ENCODE measurements at regions not wholly inside any gene's neighbourhood (a gene's known extent, or its start where the extent isn't known, plus 50 kb on each side); places are given as distances from the start of the nearest gene placed in this dataset.

DNA sequence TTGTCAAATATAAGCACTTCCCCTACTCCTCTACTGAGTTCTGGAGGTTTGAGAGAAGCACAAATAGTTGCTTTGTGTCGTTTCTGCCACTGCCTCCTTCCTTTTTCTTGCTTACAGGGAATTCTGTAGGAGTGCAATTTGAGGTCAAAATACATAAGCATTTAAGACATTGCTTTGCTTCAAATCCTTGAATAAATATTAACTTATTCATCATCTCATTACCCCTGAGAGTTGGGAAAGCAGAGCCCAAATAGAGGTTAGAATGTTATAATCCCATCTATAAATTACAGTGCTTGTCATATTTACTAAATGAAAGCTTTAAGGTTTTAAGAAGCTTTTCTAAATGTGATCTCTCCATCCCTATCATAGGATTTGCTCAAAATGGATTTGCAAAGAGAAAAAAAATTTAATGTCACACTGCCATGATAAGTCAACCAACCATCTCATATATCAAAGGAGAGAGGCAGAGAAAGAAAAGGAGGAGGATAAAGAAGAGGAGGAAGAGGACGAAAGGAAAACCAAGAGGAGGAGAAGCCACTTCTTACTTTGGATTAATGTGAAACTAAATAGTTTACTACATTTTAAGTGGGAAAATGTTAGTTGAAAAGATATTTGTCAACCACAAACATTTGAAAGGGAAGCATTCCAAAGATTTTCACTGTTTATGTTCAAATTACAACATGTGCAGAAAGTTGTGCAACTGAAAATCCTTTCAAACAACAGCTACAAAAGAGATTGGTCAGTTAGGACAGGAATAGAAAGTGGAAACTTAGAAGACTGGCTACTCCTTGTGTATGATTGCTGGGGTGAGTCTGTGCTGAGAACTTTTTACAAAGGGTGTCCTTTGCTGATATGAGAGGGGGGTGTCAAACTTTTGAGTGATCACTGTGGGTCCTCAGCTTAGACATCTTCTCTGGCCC, 277.3 kb upstream of the FN1 start:
- CTCF ChIA-PET, result interaction anchor here (0.9 kb wide), 1 partner anchor 115 kb away, joined by 3 read pairs; no protein-coding TSS in a partner anchor
- ATAC-seq, result no peak
- TF ChIP-seq, protein P1, sequence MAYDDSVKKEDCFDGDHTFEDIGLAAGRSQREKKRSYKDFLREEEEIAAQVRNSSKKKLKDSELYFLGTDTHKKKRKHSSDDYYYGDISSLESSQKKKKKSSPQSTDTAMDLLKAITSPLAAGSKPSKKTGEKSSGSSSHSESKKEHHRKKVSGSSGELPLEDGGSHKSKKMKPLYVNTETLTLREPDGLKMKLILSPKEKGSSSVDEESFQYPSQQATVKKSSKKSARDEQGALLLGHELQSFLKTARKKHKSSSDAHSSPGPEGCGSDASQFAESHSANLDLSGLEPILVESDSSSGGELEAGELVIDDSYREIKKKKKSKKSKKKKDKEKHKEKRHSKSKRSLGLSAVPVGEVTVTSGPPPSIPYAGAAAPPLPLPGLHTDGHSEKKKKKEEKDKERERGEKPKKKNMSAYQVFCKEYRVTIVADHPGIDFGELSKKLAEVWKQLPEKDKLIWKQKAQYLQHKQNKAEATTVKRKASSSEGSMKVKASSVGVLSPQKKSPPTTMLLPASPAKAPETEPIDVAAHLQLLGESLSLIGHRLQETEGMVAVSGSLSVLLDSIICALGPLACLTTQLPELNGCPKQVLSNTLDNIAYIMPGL (CRISPR knock-in tag; IDR thresholded peaks at IDR 0.05), result no peak
- peak; percentile 62 for TF ChIP-seq GABPB1 (CRISPR knock-in tag; IDR thresholded peaks at IDR 0.05)
- H3K4me3 Mint-ChIP-seq, result no peak overlapping the region
- H3K27ac Mint-ChIP-seq, result no peak overlapping the region
- no peaks in the 10 kb centered on the region for H3K36me3 Mint-ChIP-seq
- H3K27me3 Mint-ChIP-seq (ENCODE audit: low read depth), result no peaks in the 10 kb centered on the region; the same call in 1 of the 2 replicates
- 0 out of 2 replicates have a peak, but pooled peaks cover 3% of the 10 kb centered on the region for H3K4me1 Mint-ChIP-seq
- POLR2A ChIA-PET, result no interaction called here
- no peak for DNase-seq (ENCODE audit: low spot score)
- H3K9me3 Mint-ChIP-seq, result no peaks in the 10 kb centered on the region

DNA sequence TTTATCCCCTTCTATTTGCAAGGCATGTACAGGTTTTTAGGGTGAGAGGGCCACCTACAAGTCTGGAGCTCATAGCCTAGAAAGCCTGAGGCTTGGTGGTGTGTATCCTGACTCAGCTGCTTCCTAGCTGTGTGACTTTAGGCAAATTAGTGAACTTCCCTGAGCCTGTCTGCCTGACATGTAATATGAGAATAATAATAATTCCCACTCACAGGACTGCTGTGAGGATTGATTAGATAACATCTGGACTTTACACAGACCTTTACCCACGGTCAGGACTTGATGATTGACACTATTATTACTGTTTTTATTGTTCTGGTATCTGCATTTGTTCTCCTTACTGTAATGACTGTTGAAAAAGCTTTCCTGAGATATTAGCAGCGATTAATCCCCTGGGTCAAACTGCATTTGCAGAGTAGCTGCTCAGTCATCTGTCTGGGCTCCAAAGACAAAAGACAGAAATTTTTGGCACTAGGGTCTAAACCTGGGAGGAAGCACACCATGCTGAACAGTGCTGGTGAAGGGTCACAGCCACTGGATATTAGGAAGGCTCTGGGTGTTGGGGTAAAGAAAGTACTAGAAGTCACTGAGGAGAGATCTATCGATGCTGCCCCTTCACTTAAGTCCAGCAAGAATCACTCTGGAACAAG, 276.5 kb upstream of the FN1 start:
- ATAC-seq (no peak), DNase-seq (ENCODE audit: low spot score) (no peak)
- TF ChIP-seq ZNF317 (CRISPR knock-in tag; IDR thresholded peaks at IDR 0.05; ENCODE audit: borderline replicate concordance, low read depth) (no peak), GRHL2 (CRISPR knock-in tag; IDR thresholded peaks at IDR 0.05; ENCODE audit: insufficient replicate concordance, severe bottlenecking) (no peak), FOXP1 (CRISPR knock-in tag; IDR thresholded peaks at IDR 0.05; ENCODE audit: borderline replicate concordance) (no peak), NFE2L1 (CRISPR knock-in tag; IDR thresholded peaks at IDR 0.05) (no peak)
- TF ChIP-seq, protein P2, sequence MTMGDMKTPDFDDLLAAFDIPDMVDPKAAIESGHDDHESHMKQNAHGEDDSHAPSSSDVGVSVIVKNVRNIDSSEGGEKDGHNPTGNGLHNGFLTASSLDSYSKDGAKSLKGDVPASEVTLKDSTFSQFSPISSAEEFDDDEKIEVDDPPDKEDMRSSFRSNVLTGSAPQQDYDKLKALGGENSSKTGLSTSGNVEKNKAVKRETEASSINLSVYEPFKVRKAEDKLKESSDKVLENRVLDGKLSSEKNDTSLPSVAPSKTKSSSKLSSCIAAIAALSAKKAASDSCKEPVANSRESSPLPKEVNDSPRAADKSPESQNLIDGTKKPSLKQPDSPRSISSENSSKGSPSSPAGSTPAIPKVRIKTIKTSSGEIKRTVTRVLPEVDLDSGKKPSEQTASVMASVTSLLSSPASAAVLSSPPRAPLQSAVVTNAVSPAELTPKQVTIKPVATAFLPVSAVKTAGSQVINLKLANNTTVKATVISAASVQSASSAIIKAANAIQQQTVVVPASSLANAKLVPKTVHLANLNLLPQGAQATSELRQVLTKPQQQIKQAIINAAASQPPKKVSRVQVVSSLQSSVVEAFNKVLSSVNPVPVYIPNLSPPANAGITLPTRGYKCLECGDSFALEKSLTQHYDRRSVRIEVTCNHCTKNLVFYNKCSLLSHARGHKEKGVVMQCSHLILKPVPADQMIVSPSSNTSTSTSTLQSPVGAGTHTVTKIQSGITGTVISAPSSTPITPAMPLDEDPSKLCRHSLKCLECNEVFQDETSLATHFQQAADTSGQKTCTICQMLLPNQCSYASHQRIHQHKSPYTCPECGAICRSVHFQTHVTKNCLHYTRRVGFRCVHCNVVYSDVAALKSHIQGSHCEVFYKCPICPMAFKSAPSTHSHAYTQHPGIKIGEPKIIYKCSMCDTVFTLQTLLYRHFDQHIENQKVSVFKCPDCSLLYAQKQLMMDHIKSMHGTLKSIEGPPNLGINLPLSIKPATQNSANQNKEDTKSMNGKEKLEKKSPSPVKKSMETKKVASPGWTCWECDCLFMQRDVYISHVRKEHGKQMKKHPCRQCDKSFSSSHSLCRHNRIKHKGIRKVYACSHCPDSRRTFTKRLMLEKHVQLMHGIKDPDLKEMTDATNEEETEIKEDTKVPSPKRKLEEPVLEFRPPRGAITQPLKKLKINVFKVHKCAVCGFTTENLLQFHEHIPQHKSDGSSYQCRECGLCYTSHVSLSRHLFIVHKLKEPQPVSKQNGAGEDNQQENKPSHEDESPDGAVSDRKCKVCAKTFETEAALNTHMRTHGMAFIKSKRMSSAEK (CRISPR knock-in tag; IDR thresholded peaks at IDR 0.05; ENCODE audit: borderline replicate concordance), result no peak
- TF ChIP-seq, protein P1 (CRISPR knock-in tag; IDR thresholded peaks at IDR 0.05), result no peak
- TF ChIP-seq, protein P3, sequence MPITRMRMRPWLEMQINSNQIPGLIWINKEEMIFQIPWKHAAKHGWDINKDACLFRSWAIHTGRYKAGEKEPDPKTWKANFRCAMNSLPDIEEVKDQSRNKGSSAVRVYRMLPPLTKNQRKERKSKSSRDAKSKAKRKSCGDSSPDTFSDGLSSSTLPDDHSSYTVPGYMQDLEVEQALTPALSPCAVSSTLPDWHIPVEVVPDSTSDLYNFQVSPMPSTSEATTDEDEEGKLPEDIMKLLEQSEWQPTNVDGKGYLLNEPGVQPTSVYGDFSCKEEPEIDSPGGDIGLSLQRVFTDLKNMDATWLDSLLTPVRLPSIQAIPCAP (CRISPR knock-in tag; IDR thresholded peaks at IDR 0.05), result no peak
- TF ChIP-seq, protein P4, sequence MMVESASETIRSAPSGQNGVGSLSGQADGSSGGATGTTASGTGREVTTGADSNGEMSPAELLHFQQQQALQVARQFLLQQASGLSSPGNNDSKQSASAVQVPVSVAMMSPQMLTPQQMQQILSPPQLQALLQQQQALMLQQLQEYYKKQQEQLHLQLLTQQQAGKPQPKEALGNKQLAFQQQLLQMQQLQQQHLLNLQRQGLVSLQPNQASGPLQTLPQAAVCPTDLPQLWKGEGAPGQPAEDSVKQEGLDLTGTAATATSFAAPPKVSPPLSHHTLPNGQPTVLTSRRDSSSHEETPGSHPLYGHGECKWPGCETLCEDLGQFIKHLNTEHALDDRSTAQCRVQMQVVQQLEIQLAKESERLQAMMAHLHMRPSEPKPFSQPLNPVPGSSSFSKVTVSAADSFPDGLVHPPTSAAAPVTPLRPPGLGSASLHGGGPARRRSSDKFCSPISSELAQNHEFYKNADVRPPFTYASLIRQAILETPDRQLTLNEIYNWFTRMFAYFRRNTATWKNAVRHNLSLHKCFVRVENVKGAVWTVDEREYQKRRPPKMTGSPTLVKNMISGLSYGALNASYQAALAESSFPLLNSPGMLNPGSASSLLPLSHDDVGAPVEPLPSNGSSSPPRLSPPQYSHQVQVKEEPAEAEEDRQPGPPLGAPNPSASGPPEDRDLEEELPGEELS (CRISPR knock-in tag; IDR thresholded peaks at IDR 0.05), result no peak
- TF ChIP-seq, protein P5, sequence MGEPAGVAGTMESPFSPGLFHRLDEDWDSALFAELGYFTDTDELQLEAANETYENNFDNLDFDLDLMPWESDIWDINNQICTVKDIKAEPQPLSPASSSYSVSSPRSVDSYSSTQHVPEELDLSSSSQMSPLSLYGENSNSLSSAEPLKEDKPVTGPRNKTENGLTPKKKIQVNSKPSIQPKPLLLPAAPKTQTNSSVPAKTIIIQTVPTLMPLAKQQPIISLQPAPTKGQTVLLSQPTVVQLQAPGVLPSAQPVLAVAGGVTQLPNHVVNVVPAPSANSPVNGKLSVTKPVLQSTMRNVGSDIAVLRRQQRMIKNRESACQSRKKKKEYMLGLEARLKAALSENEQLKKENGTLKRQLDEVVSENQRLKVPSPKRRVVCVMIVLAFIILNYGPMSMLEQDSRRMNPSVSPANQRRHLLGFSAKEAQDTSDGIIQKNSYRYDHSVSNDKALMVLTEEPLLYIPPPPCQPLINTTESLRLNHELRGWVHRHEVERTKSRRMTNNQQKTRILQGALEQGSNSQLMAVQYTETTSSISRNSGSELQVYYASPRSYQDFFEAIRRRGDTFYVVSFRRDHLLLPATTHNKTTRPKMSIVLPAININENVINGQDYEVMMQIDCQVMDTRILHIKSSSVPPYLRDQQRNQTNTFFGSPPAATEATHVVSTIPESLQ (CRISPR knock-in tag; IDR thresholded peaks at IDR 0.05), result no peak
- H3K4me3 Mint-ChIP-seq, result no peak overlapping the region
- no peaks in the 10 kb centered on the region for H3K9me3 Mint-ChIP-seq
- no peak overlapping the region for H3K27ac Mint-ChIP-seq
- H3K36me3 Mint-ChIP-seq, result no peaks in the 10 kb centered on the region
- H3K4me1 Mint-ChIP-seq, result 0 out of 2 replicates have a peak, but pooled peaks cover 3% of the 10 kb centered on the region
- POLR2A ChIA-PET, result no interaction called here
- CTCF ChIA-PET, result interaction anchor here (0.9 kb wide), 1 partner anchor 116 kb away, joined by 3 read pairs; no protein-coding TSS in a partner anchor
- H3K27me3 Mint-ChIP-seq (ENCODE audit: low read depth), result no peaks in the 10 kb centered on the region; the same call in 1 of the 2 replicates
